ENCODE measurements at regions not wholly inside any gene's neighbourhood (a gene's known extent, or its start where the extent isn't known, plus 50 kb on each side); places are given as distances from the start of the nearest gene placed in this dataset.
A peak's percentile ranks its signal among the peaks of the same experiment; 100 is the strongest.

DNA sequence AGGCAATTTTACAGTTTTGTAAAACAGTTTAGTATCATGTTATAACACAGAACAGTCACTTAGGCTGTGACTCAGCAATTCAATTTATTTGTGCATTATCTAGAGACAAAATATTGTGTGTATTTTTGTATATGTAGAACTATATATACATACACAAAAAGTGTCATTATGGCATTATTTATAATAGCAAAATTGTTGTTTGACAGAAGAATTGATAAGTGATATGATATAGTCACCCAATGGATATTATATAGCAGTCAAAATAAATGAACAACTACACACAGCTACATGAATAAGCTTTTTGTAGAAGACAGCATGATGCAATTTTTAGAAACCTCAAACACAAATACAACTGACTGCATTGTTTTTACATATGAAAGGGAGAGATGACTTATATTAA, 334.0 kb downstream of the TRIB2 start (continued):
- TF ChIP-seq ATF7 (IDR thresholded peaks at IDR 0.05) = peak; percentile 70; the same call in 1 of the 2 replicates
- no peak for TF ChIP-seq SMARCB1 (IDR thresholded peaks at IDR 0.05; ENCODE audit: insufficient read length, low read depth)
- TF ChIP-seq USF2 (CRISPR knock-in tag; IDR thresholded peaks at IDR 0.05) = no peak
- TF ChIP-seq ARID3A (IDR thresholded peaks at IDR 0.05; ENCODE audit: borderline replicate concordance, low read depth, low read length) = 0 out of 2 replicates have a peak, but pooled peaks have one; percentile 8
- no peak for TF ChIP-seq MEF2D (tag; conservative IDR thresholded peaks at IDR 0.05; ENCODE audit: low read depth)
- peak; percentile 73; the same call in 1 of the 2 replicates for TF ChIP-seq ZNF449 (CRISPR knock-in tag; IDR thresholded peaks at IDR 0.05)
- TF ChIP-seq MAFG (tag; conservative IDR thresholded peaks at IDR 0.05) = peak; percentile 93
- peak; percentile 79 for TF ChIP-seq NFE2L1 (tag; IDR thresholded peaks at IDR 0.05; ENCODE audit: borderline replicate concordance, low read depth)
- peak; percentile 60; the same call in 1 of the 2 replicates for TF ChIP-seq MAFK (IDR thresholded peaks at IDR 0.05; ENCODE audit: low read length)
- TF ChIP-seq ZNF316 (IDR thresholded peaks at IDR 0.05) = peak; percentile 94
- TF ChIP-seq SOX6 (IDR thresholded peaks at IDR 0.05) = peak; percentile 80
- TF ChIP-seq ZSCAN32 (CRISPR knock-in tag; IDR thresholded peaks at IDR 0.05) = peak; percentile 80; the same call in 1 of the 2 replicates
- TF ChIP-seq ZNF175 (CRISPR knock-in tag; IDR thresholded peaks at IDR 0.05; ENCODE audit: low read depth) = peak; percentile 10; the same call in 1 of the 2 replicates
- peak; percentile 56; the same call in 1 of the 2 replicates for TF ChIP-seq MAFF (IDR thresholded peaks at IDR 0.05; ENCODE audit: low read length)
- TF ChIP-seq ZNF277 (CRISPR knock-in tag; IDR thresholded peaks at IDR 0.05; ENCODE audit: borderline replicate concordance) = no peak
- TF ChIP-seq E2F1 (CRISPR knock-in tag; IDR thresholded peaks at IDR 0.05) = no peak
- peak; percentile 93 for TF ChIP-seq ATF3 (IDR thresholded peaks at IDR 0.05)
- no peak for TF ChIP-seq ATF3 (CRISPR knock-in tag; conservative IDR thresholded peaks at IDR 0.05)
- peak; percentile 45 for TF ChIP-seq EP400 (IDR thresholded peaks at IDR 0.05)
- TF ChIP-seq IRF9 (tag; IDR thresholded peaks at IDR 0.05) = peak; percentile 70
